ENCODE measurements at regions not wholly inside any gene's neighbourhood (a gene's known extent, or its start where the extent isn't known, plus 50 kb on each side); places are given as distances from the start of the nearest gene placed in this dataset.

- Mint-ChIP-seq H3K27ac (no peak overlapping the region), H3K27me3 (ENCODE audit: low read depth) (peaks cover 11% of the 10 kb centered on the region), H3K36me3 (ENCODE audit: low read depth) (no peaks in the 10 kb centered on the region), H3K4me1 (ENCODE audit: low read depth) (no peaks in the 10 kb centered on the region), H3K4me3 (ENCODE audit: low read depth) (no peak overlapping the region), H3K9me3 (no peaks in the 10 kb centered on the region)
- intact Hi-C loops (cut with micrococcal nuclease): no loop called here
- no peak for DNase-seq (ENCODE audit: low spot score)
These were observed 137.0 kb upstream of the INPP4B start for GRCh38 chr4:142983065-142983464.

DNA sequence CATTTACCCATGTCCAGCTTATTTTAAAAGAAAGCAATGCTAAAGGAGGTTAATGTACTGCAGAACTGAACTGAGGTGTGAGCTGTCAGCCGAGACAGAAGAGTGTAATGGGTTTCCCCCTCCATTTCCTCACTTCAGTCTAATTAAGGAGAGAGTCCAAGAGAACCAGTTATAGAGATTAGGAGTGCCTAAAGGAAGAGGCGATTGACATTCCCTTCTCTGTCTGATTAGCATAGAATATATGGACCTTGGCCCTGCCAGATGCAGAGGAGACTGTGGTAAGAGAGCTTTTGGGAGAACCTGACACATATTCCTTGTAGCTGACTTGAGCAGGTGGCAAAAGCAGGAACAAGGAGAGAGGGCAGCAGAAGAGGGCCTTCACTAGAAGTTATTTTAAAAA, 137.5 kb upstream of the INPP4B start:
- no peak for DNase-seq (ENCODE audit: low spot score)
- H3K27me3 Mint-ChIP-seq (ENCODE audit: low read depth): peaks cover 11% of the 10 kb centered on the region
- no peak overlapping the region for H3K27ac Mint-ChIP-seq
- no peak overlapping the region for H3K4me3 Mint-ChIP-seq (ENCODE audit: low read depth)
- intact Hi-C loops (cut with micrococcal nuclease): no loop called here
- H3K36me3 Mint-ChIP-seq (ENCODE audit: low read depth): no peaks in the 10 kb centered on the region
- H3K4me1 Mint-ChIP-seq (ENCODE audit: low read depth): no peaks in the 10 kb centered on the region
- no peaks in the 10 kb centered on the region for H3K9me3 Mint-ChIP-seq

DNA sequence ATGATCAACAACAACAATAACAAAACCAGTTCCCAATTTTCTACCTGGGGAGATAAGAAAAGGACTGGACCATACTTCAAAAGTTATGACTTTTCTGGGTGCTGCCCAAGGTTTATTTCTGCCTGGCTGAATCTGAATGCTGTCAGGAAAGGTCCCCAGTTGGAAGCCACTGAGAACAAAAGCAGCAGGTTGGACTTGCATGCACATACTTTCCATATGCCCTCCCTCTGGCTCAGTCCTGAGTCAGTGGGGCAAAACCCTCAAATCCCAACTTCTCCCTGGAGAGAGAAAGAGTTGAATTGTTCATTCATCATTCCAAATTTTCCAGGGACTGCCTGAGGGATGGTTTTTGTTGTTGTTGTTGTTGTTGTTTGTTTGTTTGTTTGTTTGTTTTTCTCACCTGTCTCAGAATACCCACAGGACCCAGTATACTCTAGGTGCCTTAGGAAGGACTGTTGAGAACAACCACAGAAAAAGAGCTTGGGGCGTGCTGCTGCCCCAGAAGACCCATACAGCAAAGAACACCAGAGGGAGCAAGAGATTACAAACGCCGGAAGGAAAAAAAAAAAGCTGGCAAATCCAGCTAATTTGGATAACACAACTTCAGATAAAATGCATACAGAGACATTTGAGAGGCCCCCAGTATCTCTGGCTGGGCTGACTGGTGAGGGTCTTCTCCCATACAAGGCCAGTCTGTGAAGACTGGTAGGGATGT, 138.9 kb upstream of the INPP4B start:
- H3K36me3 Mint-ChIP-seq (ENCODE audit: low read depth): no peaks in the 10 kb centered on the region
- intact Hi-C loops (cut with micrococcal nuclease): no loop called here
- peaks cover 9% of the 10 kb centered on the region for H3K27me3 Mint-ChIP-seq (ENCODE audit: low read depth)
- no peak overlapping the region for H3K4me3 Mint-ChIP-seq (ENCODE audit: low read depth)
- H3K27ac Mint-ChIP-seq: no peak overlapping the region
- no peaks in the 10 kb centered on the region for H3K9me3 Mint-ChIP-seq
- no peaks in the 10 kb centered on the region for H3K4me1 Mint-ChIP-seq (ENCODE audit: low read depth)
- DNase-seq (ENCODE audit: low spot score): no peak

DNA sequence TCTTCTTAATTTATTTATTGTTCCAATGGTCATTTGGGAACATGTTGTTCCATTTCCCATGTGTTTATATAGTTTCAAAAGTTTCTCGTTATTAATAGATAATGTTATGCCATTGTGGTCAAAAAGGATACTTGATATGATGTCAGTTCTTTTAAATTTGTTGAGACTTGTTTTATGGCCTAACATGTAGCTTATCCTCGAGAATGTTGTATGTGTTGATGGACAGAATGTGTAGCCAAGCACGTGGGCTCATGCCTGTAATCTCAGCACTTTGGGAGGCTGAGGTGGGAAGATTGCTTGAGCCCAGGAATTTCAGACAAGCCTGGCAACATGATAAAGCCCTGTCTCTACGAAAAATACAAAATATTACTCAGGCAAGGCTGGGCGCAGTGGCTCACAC, 168.5 kb upstream of the USP38 start:
- Mint-ChIP-seq H3K9me3 (peaks cover 3% of the 10 kb centered on the region), H3K36me3 (ENCODE audit: low read depth) (no peaks in the 10 kb centered on the region), H3K4me3 (ENCODE audit: low read depth) (no peak overlapping the region), H3K27ac (no peak overlapping the region), H3K27me3 (ENCODE audit: low read depth) (no peaks in the 10 kb centered on the region), H3K4me1 (ENCODE audit: low read depth) (peaks cover 10% of the 10 kb centered on the region)
- intact Hi-C loops (cut with micrococcal nuclease): no loop called here
- DNase-seq (ENCODE audit: low spot score): no peak

DNA sequence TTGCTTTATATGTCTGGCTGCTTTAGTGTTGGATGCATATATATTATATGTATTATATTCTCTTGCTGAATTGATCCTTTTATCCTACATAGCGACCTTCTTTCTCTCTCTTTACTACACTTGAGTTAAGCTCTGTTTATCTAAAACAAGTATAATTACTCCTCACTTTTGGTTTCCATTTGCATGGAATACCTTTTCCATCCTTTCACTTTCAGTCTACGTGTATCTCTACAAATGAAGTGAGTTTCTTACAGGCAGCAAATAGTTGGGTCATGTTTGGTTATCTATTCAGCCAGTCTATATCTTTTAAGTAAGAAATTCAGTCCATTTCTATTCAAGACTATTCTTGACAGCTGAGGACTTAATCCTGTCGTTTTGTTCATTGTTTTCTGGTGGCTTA, 167.5 kb upstream of the USP38 start:
- Mint-ChIP-seq H3K27me3 (ENCODE audit: low read depth) (no peaks in the 10 kb centered on the region), H3K27ac (no peak overlapping the region), H3K4me3 (ENCODE audit: low read depth) (no peak overlapping the region), H3K4me1 (ENCODE audit: low read depth) (peaks cover 10% of the 10 kb centered on the region), H3K9me3 (no peaks in the 10 kb centered on the region), H3K36me3 (ENCODE audit: low read depth) (no peaks in the 10 kb centered on the region)
- intact Hi-C loops (cut with micrococcal nuclease): no loop called here
- DNase-seq (ENCODE audit: low spot score): no peak

GRCh38 chr4:143019351-143019750, 165.4 kb upstream of the USP38 start:
- Mint-ChIP-seq H3K27me3 (ENCODE audit: low read depth) (no peaks in the 10 kb centered on the region), H3K4me3 (ENCODE audit: low read depth) (no peak overlapping the region), H3K4me1 (ENCODE audit: low read depth) (peaks cover 18% of the 10 kb centered on the region), H3K27ac (no peak overlapping the region), H3K36me3 (ENCODE audit: low read depth) (no peaks in the 10 kb centered on the region), H3K9me3 (no peaks in the 10 kb centered on the region)
- intact Hi-C loops (cut with micrococcal nuclease): no loop called here
- DNase-seq (ENCODE audit: low spot score): no peak

DNA sequence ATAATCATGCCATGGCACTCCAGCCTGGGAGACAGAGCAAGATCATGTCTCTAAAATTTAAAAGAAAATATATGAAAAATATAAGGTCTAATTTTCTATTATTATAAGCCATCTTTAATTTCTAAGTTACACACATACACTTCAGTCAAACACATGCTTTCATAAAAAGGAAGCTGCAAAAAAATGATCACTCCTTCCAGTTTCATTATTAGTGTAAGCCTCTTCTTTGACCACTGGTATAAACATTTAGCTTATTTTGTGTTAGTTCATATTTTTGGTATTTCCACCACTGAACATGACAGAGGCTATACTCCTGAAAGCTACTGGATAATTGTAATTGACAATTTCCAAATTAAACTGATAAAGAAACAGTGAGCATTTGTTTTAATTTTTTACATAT, 163.3 kb upstream of the USP38 start:
- Mint-ChIP-seq H3K36me3 (ENCODE audit: low read depth) (no peaks in the 10 kb centered on the region), H3K27ac (no peak overlapping the region), H3K4me1 (ENCODE audit: low read depth) (peaks cover 20% of the 10 kb centered on the region), H3K9me3 (no peaks in the 10 kb centered on the region), H3K4me3 (ENCODE audit: low read depth) (no peak overlapping the region), H3K27me3 (ENCODE audit: low read depth) (no peaks in the 10 kb centered on the region)
- no peak for DNase-seq (ENCODE audit: low spot score)
- intact Hi-C loops (cut with micrococcal nuclease): loop anchor here (10.0 kb wide), 1 partner anchor 757 kb away; no protein-coding TSS in a partner anchor

DNA sequence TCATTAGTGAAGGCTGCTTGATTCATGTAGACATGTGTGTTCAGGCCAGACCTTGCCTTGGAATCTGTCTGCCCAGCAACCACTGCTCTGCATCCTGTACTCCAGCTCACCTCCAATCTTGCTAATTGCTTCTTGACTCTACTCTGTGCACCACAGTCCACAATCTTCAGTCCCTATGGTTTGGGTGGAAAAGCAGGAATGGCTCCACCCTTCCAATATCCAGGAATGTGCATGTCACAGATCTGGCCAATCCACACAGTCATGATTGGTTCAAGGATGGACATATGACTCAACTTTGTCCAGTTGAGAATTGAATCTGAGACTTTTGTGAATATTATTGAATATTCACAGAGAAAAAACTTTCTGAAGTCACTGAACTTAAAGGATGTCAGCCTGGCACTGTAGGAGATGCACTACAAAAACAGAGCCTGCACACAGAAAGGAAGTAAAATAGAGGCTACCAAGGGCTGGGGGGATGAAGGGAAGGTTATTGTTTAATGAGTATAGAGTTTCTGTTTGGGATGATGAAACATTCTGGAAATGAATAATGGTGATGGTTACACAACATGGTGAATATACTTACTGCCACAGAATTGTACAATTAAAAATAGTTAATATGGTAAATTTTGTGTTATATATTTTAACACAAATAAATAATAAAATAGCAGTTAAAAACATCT, 161.3 kb upstream of the USP38 start:
- intact Hi-C loops (cut with micrococcal nuclease): loop anchor here (10.0 kb wide), 1 partner anchor 759 kb away; no protein-coding TSS in a partner anchor
- Mint-ChIP-seq H3K4me3 (ENCODE audit: low read depth) (no peak overlapping the region), H3K4me1 (ENCODE audit: low read depth) (peaks cover 19% of the 10 kb centered on the region), H3K9me3 (no peaks in the 10 kb centered on the region), H3K27me3 (ENCODE audit: low read depth) (no peaks in the 10 kb centered on the region), H3K36me3 (ENCODE audit: low read depth) (no peaks in the 10 kb centered on the region), H3K27ac (no peak overlapping the region)
- DNase-seq (ENCODE audit: low spot score): no peak

- H3K27me3 Mint-ChIP-seq (ENCODE audit: low read depth): no peaks in the 10 kb centered on the region
- no peak for DNase-seq (ENCODE audit: low spot score)
- peaks cover 18% of the 10 kb centered on the region for H3K4me1 Mint-ChIP-seq (ENCODE audit: low read depth)
- H3K36me3 Mint-ChIP-seq (ENCODE audit: low read depth): no peaks in the 10 kb centered on the region
- intact Hi-C loops (cut with micrococcal nuclease): loop anchor here (10.0 kb wide), 1 partner anchor 760 kb away; no protein-coding TSS in a partner anchor
- H3K9me3 Mint-ChIP-seq: peaks cover 9% of the 10 kb centered on the region
- H3K27ac Mint-ChIP-seq: no peak overlapping the region
- no peak overlapping the region for H3K4me3 Mint-ChIP-seq (ENCODE audit: low read depth)
These were observed 159.5 kb upstream of the USP38 start for GRCh38 chr4:143025081-143025704.

- no peaks in the 10 kb centered on the region for H3K36me3 Mint-ChIP-seq (ENCODE audit: low read depth)
- intact Hi-C loops (cut with micrococcal nuclease): loop anchor here (10.0 kb wide), 1 partner anchor 762 kb away; no protein-coding TSS in a partner anchor
- H3K27me3 Mint-ChIP-seq (ENCODE audit: low read depth): peaks cover 3% of the 10 kb centered on the region
- no peak overlapping the region for H3K27ac Mint-ChIP-seq
- no peak for DNase-seq (ENCODE audit: low spot score)
- H3K9me3 Mint-ChIP-seq: peaks cover 9% of the 10 kb centered on the region
- H3K4me1 Mint-ChIP-seq (ENCODE audit: low read depth): peaks cover 10% of the 10 kb centered on the region
- H3K4me3 Mint-ChIP-seq (ENCODE audit: low read depth): no peak overlapping the region
These were observed 158.1 kb upstream of the USP38 start for GRCh38 chr4:143026459-143027170.

GRCh38 chr4:143035661-143036060, 149.1 kb upstream of the USP38 start:
- Mint-ChIP-seq H3K9me3 (no peaks in the 10 kb centered on the region), H3K36me3 (ENCODE audit: low read depth) (no peaks in the 10 kb centered on the region), H3K27me3 (ENCODE audit: low read depth) (peaks cover 7% of the 10 kb centered on the region), H3K27ac (no peak overlapping the region), H3K4me3 (ENCODE audit: low read depth) (no peak overlapping the region), H3K4me1 (ENCODE audit: low read depth) (no peaks in the 10 kb centered on the region)
- DNase-seq (ENCODE audit: low spot score): no peak
- intact Hi-C loops (cut with micrococcal nuclease): no loop called here

- intact Hi-C loops (cut with micrococcal nuclease): no loop called here
- no peaks in the 10 kb centered on the region for H3K9me3 Mint-ChIP-seq
- H3K36me3 Mint-ChIP-seq (ENCODE audit: low read depth): no peaks in the 10 kb centered on the region
- H3K4me1 Mint-ChIP-seq (ENCODE audit: low read depth): no peaks in the 10 kb centered on the region
- no peak for DNase-seq (ENCODE audit: low spot score)
- no peak overlapping the region for H3K4me3 Mint-ChIP-seq (ENCODE audit: low read depth)
- H3K27ac Mint-ChIP-seq: no peak overlapping the region
- H3K27me3 Mint-ChIP-seq (ENCODE audit: low read depth): peaks cover 4% of the 10 kb centered on the region
These were observed 148.3 kb upstream of the USP38 start for GRCh38 chr4:143036443-143036842.
